Type B pancreatic cell (in vitro differentiated cells): ENCODE measurements at regions not wholly inside any gene's neighbourhood (a gene's known extent, or its start where the extent isn't known, plus 50 kb on each side); places are given as distances from the start of the nearest gene placed in this dataset.

Experiments
- DNase-seq: peaks from one replicate; pipeline ENCODE4 v3.0.0; 2021; ENCODE audit warnings: mixed read lengths; ENCODE audit not compliant: unreplicated experiment; ENCODE audit errors: extremely low spot score
- H3K27ac Mint-ChIP-seq: 2 replicates; pipeline ENCODE4 v1.8.0; 2021; ENCODE audit warnings: mild to moderate bottlenecking, mixed read lengths
- H3K27me3 Mint-ChIP-seq: 2 replicates; pipeline ENCODE4 v1.8.0; 2021; ENCODE audit warnings: mixed read lengths
- H3K36me3 Mint-ChIP-seq: 2 replicates; pipeline ENCODE4 v1.8.0; 2021; ENCODE audit warnings: mixed read lengths
- H3K4me1 Mint-ChIP-seq: one replicate; pipeline ENCODE4 v1.8.0; 2021; ENCODE audit warnings: mixed read lengths; ENCODE audit not compliant: unreplicated experiment
- H3K4me3 Mint-ChIP-seq: 2 replicates; pipeline ENCODE4 v1.8.0; 2021; ENCODE audit warnings: mild to moderate bottlenecking, mixed read lengths
- H3K9me3 Mint-ChIP-seq: 2 replicates; pipeline ENCODE4 v1.8.0; 2021; ENCODE audit warnings: mixed read lengths
- CTCF ChIP-seq: fragments of 200-600 bp; sonication (generic); conservative IDR thresholded peaks from 2 replicates; pipeline ENCODE4 v1.5.0; 2021; ENCODE audit warnings: antibody characterized with exemption, mild to moderate bottlenecking

- no peak overlapping the region for H3K4me3 Mint-ChIP-seq
- H3K36me3 Mint-ChIP-seq: no peaks in the 10 kb centered on the region
- H3K27ac Mint-ChIP-seq: no peak overlapping the region
- H3K4me1 Mint-ChIP-seq: peaks cover 4% of the 10 kb centered on the region
- H3K9me3 Mint-ChIP-seq: no peaks in the 10 kb centered on the region
- TF ChIP-seq CTCF: no peak
- no peak for DNase-seq
- H3K27me3 Mint-ChIP-seq: peaks cover 3% of the 10 kb centered on the region
Measured at GRCh38 chr15:58246041-58246440, 107.9 kb downstream of the AQP9 start.

- peaks cover 3% of the 10 kb centered on the region for H3K27me3 Mint-ChIP-seq
- no peak overlapping the region for H3K27ac Mint-ChIP-seq
Measured at GRCh38 chr15:58247855-58248842, 110.0 kb downstream of the AQP9 start.

GRCh38 chr15:58249646-58250312 is 111.6 kb downstream of the AQP9 start:
- Mint-ChIP-seq H3K27me3 (peaks cover 3% of the 10 kb centered on the region), H3K27ac (no peak overlapping the region), H3K9me3 (no peaks in the 10 kb centered on the region), H3K4me3 (no peak overlapping the region), H3K36me3 (no peaks in the 10 kb centered on the region), H3K4me1 (no peaks in the 10 kb centered on the region)
- DNase-seq: no peak
- TF ChIP-seq CTCF: no peak

More at GRCh38 chr15:58247855-58248842, 110.0 kb downstream of the AQP9 start:
- no peak for TF ChIP-seq CTCF
- no peak for DNase-seq
- Mint-ChIP-seq H3K4me3 (no peak overlapping the region), H3K4me1 (no peaks in the 10 kb centered on the region), H3K36me3 (no peaks in the 10 kb centered on the region), H3K9me3 (no peaks in the 10 kb centered on the region)

- H3K36me3 Mint-ChIP-seq: no peaks in the 10 kb centered on the region
- no peak overlapping the region for H3K27ac Mint-ChIP-seq
- H3K4me1 Mint-ChIP-seq: no peaks in the 10 kb centered on the region
- no peak overlapping the region for H3K4me3 Mint-ChIP-seq
- no peak for TF ChIP-seq CTCF
- no peak for DNase-seq
- H3K9me3 Mint-ChIP-seq: no peaks in the 10 kb centered on the region
- H3K27me3 Mint-ChIP-seq: peaks cover 3% of the 10 kb centered on the region
Measured at GRCh38 chr15:58252586-58253323, 114.6 kb downstream of the AQP9 start.

GRCh38 chr15:58257776-58258325 is 119.7 kb downstream of the AQP9 start:
- H3K4me3 Mint-ChIP-seq: no peak overlapping the region
- H3K27ac Mint-ChIP-seq: no peak overlapping the region
- no peaks in the 10 kb centered on the region for H3K4me1 Mint-ChIP-seq
- TF ChIP-seq CTCF: no peak
- no peak for DNase-seq
- H3K9me3 Mint-ChIP-seq: no peaks in the 10 kb centered on the region
- no peaks in the 10 kb centered on the region for H3K27me3 Mint-ChIP-seq
- no peaks in the 10 kb centered on the region for H3K36me3 Mint-ChIP-seq
